ENCODE measurements at regions not wholly inside any gene's neighbourhood (a gene's known extent, or its start where the extent isn't known, plus 50 kb on each side); places are given as distances from the start of the nearest gene placed in this dataset.

DNA sequence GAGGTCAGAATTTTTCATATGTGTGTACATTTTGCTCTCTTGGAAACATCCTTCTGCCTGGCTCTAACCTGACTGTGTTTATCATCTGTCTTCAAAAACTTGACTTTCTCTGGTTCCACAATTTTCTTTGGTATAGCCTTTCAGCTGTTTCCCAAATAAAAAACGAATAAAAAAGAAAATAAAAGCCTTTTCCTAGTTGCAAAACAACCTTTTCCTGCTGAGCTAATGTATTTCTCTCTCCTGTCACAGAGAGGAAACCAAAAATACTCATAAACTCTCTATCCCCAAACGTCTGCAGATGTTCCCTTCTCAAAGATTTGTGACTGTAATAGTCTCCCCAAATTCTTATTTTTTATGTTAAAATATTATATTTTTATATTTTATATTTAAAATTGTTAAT, 505.3 kb upstream of the SLC39A10 start:
- no peak overlapping the region for H3K27ac Mint-ChIP-seq
- Histone ChIP-seq H3K4me2 (replicated peaks; ENCODE audit: low read depth, low read length, poor library complexity, severe bottlenecking) (no peak overlapping the region), H3K27me3 (replicated peaks in 1 of 4; ENCODE audit: control extremely low read depth in 1 of 4, control insufficient read depth in 3 of 4, insufficient read depth in 4 of 4, low read length in 3 of 4) (no peaks in the 10 kb centered on the region), H3K4me3 (ENCODE audit: control extremely low read depth in 1 of 5, extremely low read depth in 1 of 5, insufficient read depth in 1 of 5, low read depth in 2 of 5, low read length in 4 of 5) (no peak overlapping the region), H3K9ac (ENCODE audit: low read length) (no peak overlapping the region), H3K27ac (ENCODE audit: low read length in 2 of 2) (no peak overlapping the region), H3K36me3 (replicated peaks in 1 of 2; ENCODE audit: control extremely low read depth in 1 of 2, control insufficient read depth in 1 of 2, extremely low read depth in 1 of 2, insufficient read depth in 2 of 2, low read length in 1 of 2) (no peaks in the 10 kb centered on the region), H4K20me1 (ENCODE audit: control insufficient read depth, insufficient read depth, low read length, poor library complexity, severe bottlenecking) (no peaks in the 10 kb centered on the region), H3K79me2 (ENCODE audit: control insufficient read depth, insufficient read depth, low read length) (no peaks in the 10 kb centered on the region), H3K9me3 (ENCODE audit: control extremely low read depth in 1 of 3, control insufficient read depth in 2 of 3, insufficient read depth in 1 of 3, low read length in 2 of 3) (no peaks in the 10 kb centered on the region), H2AFZ (ENCODE audit: insufficient read depth, low read depth, low read length, poor library complexity, severe bottlenecking) (no peak overlapping the region), H3K4me1 (ENCODE audit: control insufficient read depth in 2 of 2, insufficient read depth in 2 of 2, low read length in 2 of 2) (no peaks in the 10 kb centered on the region)
- no peak for TF ChIP-seq EZH2 (IDR thresholded peaks at IDR 0.05; ENCODE audit: borderline replicate concordance, insufficient read depth, low read depth, low read length, poor library complexity, severe bottlenecking)
- TF ChIP-seq, protein P1, sequence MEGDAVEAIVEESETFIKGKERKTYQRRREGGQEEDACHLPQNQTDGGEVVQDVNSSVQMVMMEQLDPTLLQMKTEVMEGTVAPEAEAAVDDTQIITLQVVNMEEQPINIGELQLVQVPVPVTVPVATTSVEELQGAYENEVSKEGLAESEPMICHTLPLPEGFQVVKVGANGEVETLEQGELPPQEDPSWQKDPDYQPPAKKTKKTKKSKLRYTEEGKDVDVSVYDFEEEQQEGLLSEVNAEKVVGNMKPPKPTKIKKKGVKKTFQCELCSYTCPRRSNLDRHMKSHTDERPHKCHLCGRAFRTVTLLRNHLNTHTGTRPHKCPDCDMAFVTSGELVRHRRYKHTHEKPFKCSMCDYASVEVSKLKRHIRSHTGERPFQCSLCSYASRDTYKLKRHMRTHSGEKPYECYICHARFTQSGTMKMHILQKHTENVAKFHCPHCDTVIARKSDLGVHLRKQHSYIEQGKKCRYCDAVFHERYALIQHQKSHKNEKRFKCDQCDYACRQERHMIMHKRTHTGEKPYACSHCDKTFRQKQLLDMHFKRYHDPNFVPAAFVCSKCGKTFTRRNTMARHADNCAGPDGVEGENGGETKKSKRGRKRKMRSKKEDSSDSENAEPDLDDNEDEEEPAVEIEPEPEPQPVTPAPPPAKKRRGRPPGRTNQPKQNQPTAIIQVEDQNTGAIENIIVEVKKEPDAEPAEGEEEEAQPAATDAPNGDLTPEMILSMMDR (IDR thresholded peaks at IDR 0.05): no peak
- DNase-seq: no peak
- no peaks in the 10 kb centered on the region for H3K9me3 Mint-ChIP-seq (ENCODE audit: insufficient read depth)
- no peaks in the 10 kb centered on the region for H3K27me3 Mint-ChIP-seq
- no peak for ATAC-seq (ENCODE audit: low read depth)
- no peak overlapping the region for H3K4me3 Mint-ChIP-seq
- POLR2A ChIA-PET: no interaction called here
- CTCF ChIA-PET: no interaction called here
- H3K4me1 Mint-ChIP-seq: no peaks in the 10 kb centered on the region
- 0% methylated on average over 1 of the region's 2 CpGs for WGBS (ENCODE audit: insufficient coverage)
- intact Hi-C loops (cut with micrococcal nuclease): no loop called here

DNA sequence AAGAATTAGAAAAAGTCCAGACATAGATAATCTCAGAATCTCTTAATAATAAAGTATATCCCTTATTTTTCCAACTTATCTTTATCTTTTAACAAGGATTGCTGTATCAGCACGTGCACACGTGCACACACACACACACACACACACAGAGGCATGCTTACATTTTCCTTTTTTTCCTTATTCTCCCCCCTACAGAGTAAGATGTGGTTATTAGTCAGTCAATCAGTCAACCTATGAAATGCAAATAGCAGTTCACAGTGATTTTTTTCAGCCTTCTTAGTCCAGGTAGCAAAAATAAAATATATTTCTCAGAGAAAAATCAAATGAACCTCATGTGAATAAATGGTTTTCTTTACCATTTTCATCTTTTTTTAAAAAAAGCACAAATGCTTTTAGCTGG, 506.2 kb upstream of the SLC39A10 start:
- no peak overlapping the region for H3K4me2 ChIP-seq (replicated peaks; ENCODE audit: low read depth, low read length, poor library complexity, severe bottlenecking)
- Mint-ChIP-seq H3K4me1 (no peaks in the 10 kb centered on the region), H3K4me3 (no peak overlapping the region), H3K27me3 (no peaks in the 10 kb centered on the region), H3K27ac (no peak overlapping the region), H3K9me3 (ENCODE audit: insufficient read depth) (no peaks in the 10 kb centered on the region)
- H3K36me3 ChIP-seq (replicated peaks in 1 of 2; ENCODE audit: control extremely low read depth in 1 of 2, control insufficient read depth in 1 of 2, extremely low read depth in 1 of 2, insufficient read depth in 2 of 2, low read length in 1 of 2): no peaks in the 10 kb centered on the region
- CTCF ChIA-PET: no interaction called here
- H3K4me1 ChIP-seq (ENCODE audit: control insufficient read depth in 2 of 2, insufficient read depth in 2 of 2, low read length in 2 of 2): no peaks in the 10 kb centered on the region
- no peaks in the 10 kb centered on the region for H4K20me1 ChIP-seq (ENCODE audit: control insufficient read depth, insufficient read depth, low read length, poor library complexity, severe bottlenecking)
- WGBS (ENCODE audit: insufficient coverage): no CpG with 5 or more reads among the region's 2 CpGs
- intact Hi-C loops (cut with micrococcal nuclease): no loop called here
- DNase-seq (no peak), ATAC-seq (ENCODE audit: low read depth) (no peak)
- H3K27me3 ChIP-seq (replicated peaks in 1 of 4; ENCODE audit: control extremely low read depth in 1 of 4, control insufficient read depth in 3 of 4, insufficient read depth in 4 of 4, low read length in 3 of 4): no peaks in the 10 kb centered on the region
- no peak overlapping the region for H2AFZ ChIP-seq (ENCODE audit: insufficient read depth, low read depth, low read length, poor library complexity, severe bottlenecking)
- H3K79me2 ChIP-seq (ENCODE audit: control insufficient read depth, insufficient read depth, low read length): no peaks in the 10 kb centered on the region
- no peaks in the 10 kb centered on the region for H3K9me3 ChIP-seq (ENCODE audit: control extremely low read depth in 1 of 3, control insufficient read depth in 2 of 3, insufficient read depth in 1 of 3, low read length in 2 of 3)
- POLR2A ChIA-PET: no interaction called here
- no peak overlapping the region for H3K9ac ChIP-seq (ENCODE audit: low read length)
- H3K27ac ChIP-seq (ENCODE audit: low read length in 2 of 2): no peak overlapping the region
- TF ChIP-seq EZH2 (IDR thresholded peaks at IDR 0.05; ENCODE audit: borderline replicate concordance, insufficient read depth, low read depth, low read length, poor library complexity, severe bottlenecking): no peak
- TF ChIP-seq, protein P1 (IDR thresholded peaks at IDR 0.05): no peak
- H3K4me3 ChIP-seq (ENCODE audit: control extremely low read depth in 1 of 5, extremely low read depth in 1 of 5, insufficient read depth in 1 of 5, low read depth in 2 of 5, low read length in 4 of 5): no peak overlapping the region

All from B cell (primary cell).